ENCODE measurements at regions not wholly inside any gene's neighbourhood (a gene's known extent, or its start where the extent isn't known, plus 50 kb on each side); places are given as distances from the start of the nearest gene placed in this dataset.

GRCh38 chr6:121724576-121724975 is 289.1 kb downstream of the GJA1 start:
- TF ChIP-seq EZH2 (IDR thresholded peaks at IDR 0.05; ENCODE audit: insufficient read depth, poor library complexity, severe bottlenecking) (no peak), EZH2phosphoT487 (IDR thresholded peaks at IDR 0.05; ENCODE audit: insufficient read depth, low read depth) (no peak)
